ENCODE measurements at regions not wholly inside any gene's neighbourhood (a gene's known extent, or its start where the extent isn't known, plus 50 kb on each side); places are given as distances from the start of the nearest gene placed in this dataset.
"Not testable (repeated sequence)": the region's sequence is repeated elsewhere in the genome, so short reads cannot be mapped to it uniquely, and the experiment has no call there.

GRCh38 chr2:235439959-235440662, 53.7 kb upstream of the AGAP1 start:
- no peak overlapping the region for H3K4me3 ChIP-seq (ENCODE audit: low read depth, low read length)
- no peak for TF ChIP-seq CTCF (IDR thresholded peaks at IDR 0.05; ENCODE audit: borderline replicate concordance, insufficient read depth, low read depth, low read length)

GRCh38 chr2:235443580-235443979, 50.3 kb upstream of the AGAP1 start:
- H3K4me3 ChIP-seq (ENCODE audit: low read depth, low read length): not testable (repeated sequence)
